ENCODE measurements at regions not wholly inside any gene's neighbourhood (a gene's known extent, or its start where the extent isn't known, plus 50 kb on each side); places are given as distances from the start of the nearest gene placed in this dataset.
"Not testable (repeated sequence)": the region's sequence is repeated elsewhere in the genome, so short reads cannot be mapped to it uniquely, and the experiment has no call there.

DNA sequence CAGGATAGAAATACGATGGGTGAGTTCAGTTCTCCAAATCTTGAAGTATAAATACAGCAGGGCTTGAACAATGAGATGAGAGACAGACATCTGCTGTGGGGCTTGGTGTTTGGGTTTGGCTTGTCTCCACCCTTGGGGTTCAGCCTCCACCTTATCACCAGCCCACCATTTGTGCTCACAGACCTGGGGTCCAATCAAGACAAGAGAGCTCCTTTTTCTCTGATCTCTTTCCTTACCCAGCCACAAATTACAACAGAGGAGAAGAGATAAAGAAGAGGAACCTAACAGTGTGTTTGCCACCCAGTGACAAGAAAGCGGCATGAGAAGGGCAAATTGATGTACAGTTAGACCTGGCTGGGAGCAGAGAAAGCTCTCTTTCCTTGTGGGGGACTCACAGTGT, 204.5 kb upstream of the CXCR4 start:
- no peaks in the 10 kb centered on the region for H3K4me1 ChIP-seq
- no peaks in the 10 kb centered on the region for H3K27me3 ChIP-seq
- TF ChIP-seq POLR2AphosphoS5 (IDR thresholded peaks at IDR 0.05) (no peak), POLR2A (IDR thresholded peaks at IDR 0.05) (no peak), EP300 (IDR thresholded peaks at IDR 0.05) (no peak)
- TF ChIP-seq, protein P1, sequence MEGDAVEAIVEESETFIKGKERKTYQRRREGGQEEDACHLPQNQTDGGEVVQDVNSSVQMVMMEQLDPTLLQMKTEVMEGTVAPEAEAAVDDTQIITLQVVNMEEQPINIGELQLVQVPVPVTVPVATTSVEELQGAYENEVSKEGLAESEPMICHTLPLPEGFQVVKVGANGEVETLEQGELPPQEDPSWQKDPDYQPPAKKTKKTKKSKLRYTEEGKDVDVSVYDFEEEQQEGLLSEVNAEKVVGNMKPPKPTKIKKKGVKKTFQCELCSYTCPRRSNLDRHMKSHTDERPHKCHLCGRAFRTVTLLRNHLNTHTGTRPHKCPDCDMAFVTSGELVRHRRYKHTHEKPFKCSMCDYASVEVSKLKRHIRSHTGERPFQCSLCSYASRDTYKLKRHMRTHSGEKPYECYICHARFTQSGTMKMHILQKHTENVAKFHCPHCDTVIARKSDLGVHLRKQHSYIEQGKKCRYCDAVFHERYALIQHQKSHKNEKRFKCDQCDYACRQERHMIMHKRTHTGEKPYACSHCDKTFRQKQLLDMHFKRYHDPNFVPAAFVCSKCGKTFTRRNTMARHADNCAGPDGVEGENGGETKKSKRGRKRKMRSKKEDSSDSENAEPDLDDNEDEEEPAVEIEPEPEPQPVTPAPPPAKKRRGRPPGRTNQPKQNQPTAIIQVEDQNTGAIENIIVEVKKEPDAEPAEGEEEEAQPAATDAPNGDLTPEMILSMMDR (IDR thresholded peaks at IDR 0.05), result no peak
- no peaks in the 10 kb centered on the region for H3K9me3 ChIP-seq
- no peak overlapping the region for H3K4me3 ChIP-seq
- no peak for ATAC-seq
- 75 to 90% methylated on average over 2 of the region's 2 CpGs for WGBS, 2 donors (ENCODE audit: low coverage in 1 of 2)
- H3K27ac ChIP-seq, result no peak overlapping the region
- H3K36me3 ChIP-seq, result no peaks in the 10 kb centered on the region

DNA sequence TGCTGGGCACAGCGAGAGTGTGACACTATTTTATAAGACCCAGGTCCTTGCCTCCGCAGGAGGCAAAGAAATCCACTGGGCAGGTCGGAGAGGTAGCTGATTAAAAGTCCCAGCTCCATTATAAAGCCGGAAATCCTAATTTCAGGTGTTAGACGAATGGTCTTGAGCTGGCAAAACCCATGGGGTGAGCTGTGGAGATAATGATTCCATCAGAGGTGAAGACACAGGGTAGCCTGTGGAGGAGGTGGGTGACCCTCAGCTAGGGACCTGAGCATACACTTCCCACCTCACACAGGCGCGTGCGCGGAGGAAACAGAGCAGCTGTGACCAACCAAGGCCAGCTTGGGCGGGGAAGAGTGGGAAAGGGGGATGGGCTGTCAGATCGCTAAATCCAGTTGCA, 201.7 kb upstream of the CXCR4 start:
- no peak overlapping the region for H3K27ac ChIP-seq
- no peak for ATAC-seq
- H3K9me3 ChIP-seq, result no peaks in the 10 kb centered on the region
- TF ChIP-seq POLR2AphosphoS5 (IDR thresholded peaks at IDR 0.05) (no peak), EP300 (IDR thresholded peaks at IDR 0.05) (no peak), POLR2A (IDR thresholded peaks at IDR 0.05) (no peak)
- TF ChIP-seq, protein P1 (IDR thresholded peaks at IDR 0.05), result no peak
- WGBS, 2 donors (ENCODE audit: low coverage in 1 of 2), result 63 to 82% methylated on average over 1 to 3 of the region's 11 CpGs
- no peaks in the 10 kb centered on the region for H3K36me3 ChIP-seq
- no peak overlapping the region for H3K4me3 ChIP-seq
- H3K4me1 ChIP-seq, result no peaks in the 10 kb centered on the region
- H3K27me3 ChIP-seq, result no peaks in the 10 kb centered on the region

DNA sequence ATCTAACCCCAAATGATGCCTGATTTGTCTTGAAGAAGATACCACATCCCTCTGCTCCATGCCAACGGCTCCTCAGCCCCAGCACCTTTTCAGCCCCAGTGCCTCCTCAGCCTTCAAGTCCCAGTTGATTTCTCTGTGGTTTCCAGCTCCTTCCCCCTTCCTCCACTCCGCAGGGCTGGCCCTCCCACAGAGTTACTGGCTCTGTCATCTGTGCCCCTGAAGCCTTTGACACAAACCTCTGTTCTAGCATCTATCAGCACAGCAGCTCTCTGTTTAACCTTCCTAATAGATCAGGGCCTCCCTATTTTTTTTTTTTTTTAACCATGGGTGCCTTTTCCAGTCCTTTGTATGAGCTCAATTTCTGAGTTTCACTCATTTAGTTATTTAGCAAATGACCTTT, 201.3 kb upstream of the CXCR4 start:
- Histone ChIP-seq H3K27ac (no peak overlapping the region), H3K4me1 (no peaks in the 10 kb centered on the region), H3K9me3 (no peaks in the 10 kb centered on the region), H3K36me3 (no peaks in the 10 kb centered on the region), H3K27me3 (no peaks in the 10 kb centered on the region), H3K4me3 (no peak overlapping the region)
- ATAC-seq, result no peak
- 55 to 92% methylated on average over 2 of the region's 2 CpGs for WGBS, 2 donors (ENCODE audit: low coverage in 1 of 2)
- TF ChIP-seq, protein P1 (IDR thresholded peaks at IDR 0.05), result no peak
- TF ChIP-seq EP300 (IDR thresholded peaks at IDR 0.05), result no peak
- no peak for TF ChIP-seq POLR2AphosphoS5 (IDR thresholded peaks at IDR 0.05)
- no peak for TF ChIP-seq POLR2A (IDR thresholded peaks at IDR 0.05)

DNA sequence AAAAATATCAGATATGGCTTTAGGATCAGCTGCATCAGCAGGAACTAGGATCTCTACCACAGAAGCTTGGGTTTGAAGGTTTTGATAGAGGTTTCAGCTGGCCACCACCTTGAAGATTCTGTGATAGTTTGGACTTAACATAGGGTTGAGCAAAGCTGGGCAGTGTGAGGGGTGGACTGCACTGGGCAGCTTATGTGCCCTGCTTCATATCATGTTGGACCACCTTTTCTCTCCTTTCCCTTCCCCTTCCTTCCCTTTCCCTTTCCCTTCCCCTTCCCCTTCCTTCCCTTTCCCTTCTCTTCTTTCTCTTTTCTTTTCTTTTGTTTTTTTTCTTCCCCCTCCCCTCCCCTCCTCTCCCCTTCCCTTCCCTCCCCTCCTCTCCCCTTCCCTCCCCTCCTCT, 196.3 kb upstream of the CXCR4 start:
- no peak for TF ChIP-seq POLR2AphosphoS5 (IDR thresholded peaks at IDR 0.05)
- TF ChIP-seq, protein P1 (IDR thresholded peaks at IDR 0.05), result no peak
- no peak for TF ChIP-seq EP300 (IDR thresholded peaks at IDR 0.05)
- no peak for TF ChIP-seq POLR2A (IDR thresholded peaks at IDR 0.05)
- no peaks in the 10 kb centered on the region for H3K9me3 ChIP-seq
- H3K36me3 ChIP-seq, result no peaks in the 10 kb centered on the region
- no peak overlapping the region for H3K4me3 ChIP-seq
- H3K27me3 ChIP-seq, result peaks cover 5% of the 10 kb centered on the region
- H3K4me1 ChIP-seq, result no peaks in the 10 kb centered on the region
- H3K27ac ChIP-seq, result no peak overlapping the region
- no peak for ATAC-seq

DNA sequence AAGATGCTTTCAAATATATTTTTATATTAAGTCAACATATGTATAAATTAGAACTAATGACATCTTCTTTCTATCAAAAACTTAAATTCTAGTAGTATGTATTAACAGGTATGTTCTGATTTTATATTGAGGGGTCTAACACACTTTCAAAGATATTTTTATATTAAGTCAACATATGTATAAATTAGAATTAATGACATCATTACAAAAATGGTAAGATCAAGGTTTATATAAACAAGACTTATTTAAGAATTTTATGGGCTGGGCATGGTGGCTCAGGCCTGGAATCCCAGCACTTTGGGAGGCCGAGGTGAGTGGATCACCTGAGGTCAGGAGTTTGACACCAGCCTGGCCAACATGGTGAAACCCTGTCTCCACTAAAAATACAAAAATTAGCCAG, 194.6 kb upstream of the CXCR4 start:
- H3K4me1 ChIP-seq, H3K27me3 ChIP-seq, H3K4me3 ChIP-seq, H3K27ac ChIP-seq, ATAC-seq, H3K36me3 ChIP-seq, H3K9me3 ChIP-seq: not testable (repeated sequence)
- 100% methylated on average over 1 of the region's 1 CpG for WGBS, 2 donors (ENCODE audit: low coverage in 1 of 2)

Measured in gastroesophageal sphincter (tissue), 4 donors.